SK-N-SH (cell line): ENCODE measurements at regions not wholly inside any gene's neighbourhood (a gene's known extent, or its start where the extent isn't known, plus 50 kb on each side); places are given as distances from the start of the nearest gene placed in this dataset.

Experiments used
- CTCF ChIA-PET: fragments of 300-600, 350-600 bp; formaldehyde crosslinking; extraction: SDS; loops from one replicate; lab custom pipeline; 2021; lab: Yijun Ruan, JAX
- POLR2A ChIA-PET: fragments of 350-600 bp; sonication (Branson Sonifier 250); formaldehyde crosslinking; extraction: SDS; loops from one replicate; lab custom pipeline; 2020; ENCODE audit warnings: antibody characterized with exemption, inconsistent platforms; lab: Yijun Ruan, JAX
- DNase-seq: peaks from one replicate; pipeline ENCODE4 v3.0.0; 2012
- H2AFZ ChIP-seq: fragments of 200-600 bp; sonication (generic); 2 replicates; pipeline ENCODE4 v1.8.1; 2016; ENCODE audit warnings: antibody characterized with exemption, mild to moderate bottlenecking, low read depth
- H3F3A ChIP-seq: fragments of 200-600 bp; sonication (generic); replicated peaks from 2 replicates; pipeline ENCODE3; 2016; ENCODE audit warnings: antibody characterized with exemption, mild to moderate bottlenecking; ENCODE audit not compliant: insufficient read depth
- H3K27ac ChIP-seq, 2 experiments: fragments of 200-500 bp in 1 of 2; fragments of 200-600 bp in 1 of 2; sonication (Bioruptor generic) in 1 of 2; sonication (generic), shearing (Covaris generic) in 1 of 2; 2 replicates each; pipeline versions ENCODE4 v1.5.1 to v1.6.1; 2014 to 2016; ENCODE audit warnings: low read depth in 2 of 2, inconsistent platforms in 1 of 2, low read length in 1 of 2, mild to moderate bottlenecking in 1 of 2, mixed read lengths in 1 of 2
- H3K27me3 ChIP-seq: fragments of 200-600 bp; sonication (generic), shearing (Covaris generic); 2 replicates; pipeline ENCODE4 v1.6.1; 2016; ENCODE audit warnings: mixed run types; ENCODE audit not compliant: insufficient read depth
- H3K36me3 ChIP-seq, 2 experiments: fragments of 200-500 bp in 1 of 2; fragments of 200-600 bp in 1 of 2; sonication (Bioruptor generic) in 1 of 2; sonication (generic) in 1 of 2; replicated peaks in 1 of 2; 2 replicates each; pipeline versions ENCODE3 to v1.5.1; 2014 to 2016; ENCODE audit warnings: low read length in 1 of 2, mild to moderate bottlenecking in 1 of 2; ENCODE audit not compliant: insufficient read depth in 2 of 2, control insufficient read depth in 1 of 2
- H3K4me1 ChIP-seq, 2 experiments: fragments of 200-500 bp in 1 of 2; fragments of 200-600 bp in 1 of 2; sonication (Bioruptor generic) in 1 of 2; sonication (generic), shearing (Covaris generic) in 1 of 2; 2 replicates each; pipeline versions ENCODE4 v1.5.1 to v1.6.1; 2014 to 2016; ENCODE audit warnings: low read depth in 1 of 2, low read length in 1 of 2, mixed run types in 1 of 2; ENCODE audit not compliant: insufficient read depth in 2 of 2, control insufficient read depth in 1 of 2
- H3K4me2 ChIP-seq: fragments of 200-600 bp; sonication (generic), shearing (Covaris generic); 2 replicates; pipeline ENCODE4 v1.6.1; 2017; ENCODE audit warnings: mixed run types
- H3K4me3 ChIP-seq, 2 experiments: fragments of 200-500 bp in 1 of 2; fragments of 200-600 bp in 1 of 2; sonication (Bioruptor generic) in 1 of 2; sonication (generic), shearing (Covaris generic) in 1 of 2; 2 replicates each; pipeline versions ENCODE4 v1.5.1 to v1.8.1; 2014 to 2016; ENCODE audit warnings: low read depth in 2 of 2, inconsistent platforms in 1 of 2, low read length in 1 of 2, mild to moderate bottlenecking in 1 of 2, mixed read lengths in 1 of 2, moderate library complexity in 1 of 2
- H3K79me2 ChIP-seq: fragments of 200-600 bp; sonication (generic); 2 replicates; pipeline ENCODE4 v1.8.1; 2017; ENCODE audit warnings: mild to moderate bottlenecking; ENCODE audit not compliant: insufficient read depth
- H3K9ac ChIP-seq: fragments of 200-600 bp; sonication (generic); 2 replicates; pipeline ENCODE4 v1.6.1; 2017; ENCODE audit warnings: mixed run types
- H3K9me2 ChIP-seq: fragments of 200-600 bp; sonication (generic); 2 replicates; pipeline ENCODE4 v1.6.1; 2017; ENCODE audit warnings: mixed run types
- H3K9me3 ChIP-seq: fragments of 200-600 bp; sonication (generic); 2 replicates; pipeline ENCODE4 v1.6.1; 2017; ENCODE audit warnings: mixed run types, mild to moderate bottlenecking, moderate library complexity
- H4K20me1 ChIP-seq: fragments of 200-600 bp; sonication (generic); 2 replicates; pipeline ENCODE4 v1.6.1; 2017; ENCODE audit warnings: mild to moderate bottlenecking, mixed run types; ENCODE audit not compliant: insufficient read depth
- CTCF ChIP-seq: fragments of 200-600 bp; sonication (generic); IDR thresholded peaks from 2 replicates; pipeline ENCODE4 v1.6.1; 2017; ENCODE audit warnings: antibody characterized with exemption, mild to moderate bottlenecking, moderate library complexity
- FOXM1 ChIP-seq: IDR thresholded peaks from 2 replicates; pipeline ENCODE4 v1.4.0; 2012; ENCODE audit warnings: low read depth, mild to moderate bottlenecking
- GABPA ChIP-seq: IDR thresholded peaks from 2 replicates; pipeline ENCODE4 v1.4.0; 2012; ENCODE audit warnings: low read depth, mild to moderate bottlenecking
- GATA2 ChIP-seq: sonication (generic); formaldehyde crosslinking; IDR thresholded peaks from 2 replicates; pipeline ENCODE4 v1.5.0; 2020; ENCODE audit warnings: mild to moderate bottlenecking, missing genetic modification reagents
- MXI1 ChIP-seq: IDR thresholded peaks from 2 replicates; pipeline ENCODE4 v1.6.1; 2012; ENCODE audit warnings: mild to moderate bottlenecking, low read depth, low read length, improper control_type of control experiment
- NRF1 ChIP-seq: IDR thresholded peaks from 2 replicates; pipeline ENCODE4 v1.6.1; 2012; ENCODE audit warnings: low read depth, mild to moderate bottlenecking, low read length
- POLR2AphosphoS5 ChIP-seq: IDR thresholded peaks from 2 replicates; pipeline ENCODE4 v1.6.1; 2012; ENCODE audit warnings: low read depth, low read length
- RAD21 ChIP-seq: IDR thresholded peaks from 2 replicates; pipeline ENCODE4 v1.6.1; 2012; ENCODE audit warnings: mild to moderate bottlenecking, low read length
- RFX5 ChIP-seq: IDR thresholded peaks from 2 replicates; pipeline ENCODE4 v1.6.1; 2012; ENCODE audit warnings: mild to moderate bottlenecking, improper control_type of control experiment, low read length
- SIN3A ChIP-seq: IDR thresholded peaks from 2 replicates; pipeline ENCODE4 v1.6.1; 2012; ENCODE audit warnings: low read depth, mild to moderate bottlenecking, low read length, moderate library complexity, borderline replicate concordance
- SMC3 ChIP-seq: IDR thresholded peaks from 2 replicates; pipeline ENCODE4 v1.6.1; 2012; ENCODE audit warnings: low read depth, low read length, improper control_type of control experiment
- TAF1 ChIP-seq: IDR thresholded peaks from 2 replicates; pipeline ENCODE4 v1.6.1; 2012; ENCODE audit warnings: low read depth, mild to moderate bottlenecking, low read length, moderate library complexity, borderline replicate concordance
- TEAD4 ChIP-seq: IDR thresholded peaks from 2 replicates; pipeline ENCODE4 v1.4.0; 2012; ENCODE audit warnings: mild to moderate bottlenecking, borderline replicate concordance; ENCODE audit not compliant: insufficient read depth
- YY1 ChIP-seq: IDR thresholded peaks from 2 replicates; pipeline ENCODE4 v1.4.0; 2012; ENCODE audit warnings: low read depth, mild to moderate bottlenecking
- whole genome bisulfite sequencing: methylation state at CpG from one replicate; pipeline ENCODE4 v1.1.6; 2017; ENCODE audit warnings: low lambda C conversion rate; 5-methylcytosine and 5-hydroxymethylcytosine counted together
- TF ChIP-seq, protein P1 (sequence below): IDR thresholded peaks from 2 replicates; pipeline ENCODE4 v1.4.0; 2012; ENCODE audit warnings: low read depth, borderline replicate concordance

DNA sequence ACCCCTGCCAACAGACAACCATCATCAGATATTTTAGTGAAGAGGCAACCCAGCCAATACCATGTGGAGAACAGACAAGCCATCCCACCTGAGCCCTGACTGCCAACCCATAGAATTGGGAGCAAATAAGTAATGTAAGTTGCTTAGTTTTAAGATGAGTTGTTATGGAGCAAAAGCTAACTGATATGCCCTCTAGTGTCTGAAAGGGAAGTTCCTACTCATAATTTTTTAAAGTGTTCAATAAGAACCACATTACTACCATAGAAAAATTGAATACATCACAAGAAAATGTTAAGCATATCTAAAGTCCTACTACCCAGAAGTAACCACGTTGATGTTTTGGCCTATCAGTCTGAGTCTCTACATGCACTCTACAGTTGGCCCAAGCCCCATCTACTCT, 50.8 kb upstream of the SLC36A4 start:
- no peaks in the 10 kb centered on the region for H3K4me1 ChIP-seq
- no peaks in the 10 kb centered on the region for H3K36me3 ChIP-seq
- no peak overlapping the region for H3K9ac ChIP-seq
- no peaks in the 10 kb centered on the region for H3K79me2 ChIP-seq
- 5% methylated on average over 1 of the region's 1 CpG for WGBS
- H3K4me3 ChIP-seq: no peak overlapping the region
- no peak overlapping the region for H2AFZ ChIP-seq
- H3K27me3 ChIP-seq: no peaks in the 10 kb centered on the region
- DNase-seq: no peak
- no peaks in the 10 kb centered on the region for H4K20me1 ChIP-seq
- H3K27ac ChIP-seq: no peak overlapping the region
- no peak overlapping the region for H3K4me2 ChIP-seq
- CTCF ChIA-PET: interaction anchor here (0.9 to 2.3 kb wide), 5 partner anchors 11 to 307 kb away, joined by 3 to 21 read pairs (median 6); no protein-coding TSS in a partner anchor
- no peak for TF ChIP-seq GABPA
- TF ChIP-seq CTCF: peak; percentile 42
- no peak for TF ChIP-seq TEAD4
- no peak for TF ChIP-seq NRF1
- TF ChIP-seq, all 33 proteins: peak for 1
- H3F3A ChIP-seq: no peaks in the 10 kb centered on the region
- POLR2A ChIA-PET: no interaction called here
- no peaks in the 10 kb centered on the region for H3K9me2 ChIP-seq
- no peaks in the 10 kb centered on the region for H3K9me3 ChIP-seq

- ChIA-PET POLR2A (no interaction called here), CTCF (interaction anchor here (0.8 to 2.3 kb wide), 8 partner anchors 12 to 403 kb away, joined by 3 to 21 read pairs (median 6); no protein-coding TSS in a partner anchor)
- Histone ChIP-seq H3K27me3 (no peaks in the 10 kb centered on the region), H2AFZ (no peak overlapping the region), H3K4me2 (no peak overlapping the region), H3K4me3 (no peak overlapping the region), H3K9ac (no peak overlapping the region), H4K20me1 (no peaks in the 10 kb centered on the region), H3K4me1 (no peaks in the 10 kb centered on the region), H3K27ac (no peak overlapping the region), H3K9me2 (no peaks in the 10 kb centered on the region), H3F3A (no peaks in the 10 kb centered on the region), H3K79me2 (no peaks in the 10 kb centered on the region), H3K9me3 (no peaks in the 10 kb centered on the region), H3K36me3 (no peaks in the 10 kb centered on the region)
- no peak for DNase-seq
- WGBS: 35% methylated on average over 7 of the region's 7 CpGs
- TF ChIP-seq RAD21: no peak
- no peak for TF ChIP-seq CTCF
- TF ChIP-seq GABPA: no peak
- no peak for TF ChIP-seq NRF1
- TF ChIP-seq, protein P1, sequence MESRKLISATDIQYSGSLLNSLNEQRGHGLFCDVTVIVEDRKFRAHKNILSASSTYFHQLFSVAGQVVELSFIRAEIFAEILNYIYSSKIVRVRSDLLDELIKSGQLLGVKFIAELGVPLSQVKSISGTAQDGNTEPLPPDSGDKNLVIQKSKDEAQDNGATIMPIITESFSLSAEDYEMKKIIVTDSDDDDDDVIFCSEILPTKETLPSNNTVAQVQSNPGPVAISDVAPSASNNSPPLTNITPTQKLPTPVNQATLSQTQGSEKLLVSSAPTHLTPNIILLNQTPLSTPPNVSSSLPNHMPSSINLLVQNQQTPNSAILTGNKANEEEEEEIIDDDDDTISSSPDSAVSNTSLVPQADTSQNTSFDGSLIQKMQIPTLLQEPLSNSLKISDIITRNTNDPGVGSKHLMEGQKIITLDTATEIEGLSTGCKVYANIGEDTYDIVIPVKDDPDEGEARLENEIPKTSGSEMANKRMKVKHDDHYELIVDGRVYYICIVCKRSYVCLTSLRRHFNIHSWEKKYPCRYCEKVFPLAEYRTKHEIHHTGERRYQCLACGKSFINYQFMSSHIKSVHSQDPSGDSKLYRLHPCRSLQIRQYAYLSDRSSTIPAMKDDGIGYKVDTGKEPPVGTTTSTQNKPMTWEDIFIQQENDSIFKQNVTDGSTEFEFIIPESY: no peak
- TF ChIP-seq RFX5: no peak
- no peak for TF ChIP-seq SMC3
- TF ChIP-seq TAF1: no peak
- no peak for TF ChIP-seq FOXM1
- TF ChIP-seq POLR2AphosphoS5: no peak
- no peak for TF ChIP-seq MXI1
- TF ChIP-seq TEAD4: no peak
- TF ChIP-seq YY1: no peak
- TF ChIP-seq SIN3A: no peak
- no peak for TF ChIP-seq GATA2 (CRISPR knock-in tag)
Measured at GRCh38 chr11:93249459-93250220, 51.8 kb upstream of the SLC36A4 start.
